Tibial nerve (tissue), 4 donors: ENCODE measurements at regions not wholly inside any gene's neighbourhood (a gene's known extent, or its start where the extent isn't known, plus 50 kb on each side); places are given as distances from the start of the nearest gene placed in this dataset.
A peak's percentile ranks its signal among the peaks of the same experiment; 100 is the strongest.

Source experiments
- DNase-seq, 2 donors: peaks; one replicate each; pipeline ENCODE4 v3.0.0-alpha.2; 2019; ENCODE audit warnings: low spot score in 2 of 2
- H3K27ac ChIP-seq, 4 donors: fragments of 200-600 bp; sonication (generic) in 3 of 4; one replicate each; pipeline ENCODE4 v1.5.1; 2017 to 2019; ENCODE audit warnings: mild to moderate bottlenecking in 1 of 4
- H3K27me3 ChIP-seq, 2 donors: fragments of 200-600 bp; sonication (generic) in 1 of 2; one replicate each; pipeline versions ENCODE4 v1.5.1 to v1.6.0; 2017 to 2019
- H3K36me3 ChIP-seq, 3 donors: fragments of 200-600 bp; sonication (generic); one replicate each; pipeline ENCODE4 v1.5.1; 2018 to 2019
- H3K4me1 ChIP-seq, 4 donors: fragments of 200-600 bp; sonication (generic) in 3 of 4; one replicate each; pipeline ENCODE4 v1.5.1; 2017 to 2019
- H3K4me3 ChIP-seq, 4 donors: fragments of 200-600 bp; sonication (generic) in 3 of 4; one replicate each; pipeline ENCODE4 v1.5.1; 2017 to 2019; ENCODE audit warnings: mild to moderate bottlenecking in 1 of 4, moderate library complexity in 1 of 4
- H3K9me3 ChIP-seq, 4 donors: fragments of 200-600 bp; sonication (generic) in 3 of 4; one replicate each; pipeline ENCODE4 v1.5.1; 2017 to 2019
- EP300 ChIP-seq, 2 donors: sonication (generic); formaldehyde crosslinking; IDR thresholded peaks; one replicate each; pipeline ENCODE4 v1.6.1; 2017; ENCODE audit warnings: antibody characterized with exemption in 2 of 2, mild to moderate bottlenecking in 1 of 2
- POLR2A ChIP-seq, 2 donors: fragments of 450-650 bp; IDR thresholded peaks; one replicate each; pipeline ENCODE4 v1.6.1; 2017; ENCODE audit warnings: antibody characterized with exemption in 2 of 2, mild to moderate bottlenecking in 2 of 2, moderate library complexity in 2 of 2
- WGBS, 2 donors: methylation state at CpG; one replicate each; pipeline ENCODE4 v1.1.5; 2018; 5-methylcytosine and 5-hydroxymethylcytosine counted together
- TF ChIP-seq, protein P1 (sequence below), 5 experiments: fragments of 200-600 bp in 3 of 5; fragments of 450-650 bp in 2 of 5; sonication (generic) in 3 of 5; IDR thresholded peaks; one replicate each; pipeline ENCODE4 v1.5.1; 2016 to 2019; ENCODE audit warnings: antibody characterized with exemption in 5 of 5, mild to moderate bottlenecking in 3 of 5, moderate library complexity in 2 of 5

DNA sequence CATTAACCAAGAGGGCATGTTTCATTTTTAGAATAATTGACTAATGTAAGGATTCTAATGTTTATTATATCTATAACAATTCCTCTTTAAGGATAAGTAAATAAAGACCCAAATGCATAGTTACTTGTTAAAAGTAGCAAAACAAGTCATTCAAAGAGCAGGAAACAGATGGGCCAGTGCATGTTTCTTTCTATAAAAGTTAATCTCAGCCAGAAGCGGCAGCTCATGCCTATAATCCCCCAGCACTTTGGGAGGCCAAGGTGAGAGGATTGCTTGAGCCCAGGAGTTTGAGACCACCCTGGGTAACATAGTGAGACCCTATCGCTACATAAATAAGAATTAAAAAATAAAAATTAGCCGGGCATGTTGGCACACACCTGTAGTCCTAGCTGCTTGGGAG, 391.0 kb upstream of the RGS6 start:
- TF ChIP-seq, protein P1, sequence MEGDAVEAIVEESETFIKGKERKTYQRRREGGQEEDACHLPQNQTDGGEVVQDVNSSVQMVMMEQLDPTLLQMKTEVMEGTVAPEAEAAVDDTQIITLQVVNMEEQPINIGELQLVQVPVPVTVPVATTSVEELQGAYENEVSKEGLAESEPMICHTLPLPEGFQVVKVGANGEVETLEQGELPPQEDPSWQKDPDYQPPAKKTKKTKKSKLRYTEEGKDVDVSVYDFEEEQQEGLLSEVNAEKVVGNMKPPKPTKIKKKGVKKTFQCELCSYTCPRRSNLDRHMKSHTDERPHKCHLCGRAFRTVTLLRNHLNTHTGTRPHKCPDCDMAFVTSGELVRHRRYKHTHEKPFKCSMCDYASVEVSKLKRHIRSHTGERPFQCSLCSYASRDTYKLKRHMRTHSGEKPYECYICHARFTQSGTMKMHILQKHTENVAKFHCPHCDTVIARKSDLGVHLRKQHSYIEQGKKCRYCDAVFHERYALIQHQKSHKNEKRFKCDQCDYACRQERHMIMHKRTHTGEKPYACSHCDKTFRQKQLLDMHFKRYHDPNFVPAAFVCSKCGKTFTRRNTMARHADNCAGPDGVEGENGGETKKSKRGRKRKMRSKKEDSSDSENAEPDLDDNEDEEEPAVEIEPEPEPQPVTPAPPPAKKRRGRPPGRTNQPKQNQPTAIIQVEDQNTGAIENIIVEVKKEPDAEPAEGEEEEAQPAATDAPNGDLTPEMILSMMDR (IDR thresholded peaks at IDR 0.05): no peak
- TF ChIP-seq EP300 (IDR thresholded peaks at IDR 0.05) (no peak), POLR2A (IDR thresholded peaks at IDR 0.05) (no peak)
- H3K4me1 ChIP-seq: peaks cover 0 to 48% (median 21%) of the 10 kb centered on the region in 4 donors
- DNase-seq: no peak
- no peaks in the 10 kb centered on the region for H3K9me3 ChIP-seq
- H3K27me3 ChIP-seq: no peaks in the 10 kb centered on the region
- H3K4me3 ChIP-seq: no peak overlapping the region
- 89 to 94% methylated on average over 3 of the region's 3 CpGs for WGBS, 2 donors
- H3K27ac ChIP-seq: peak overlapping the region in 1 of 4 donors; percentile 72
- H3K36me3 ChIP-seq: no peaks in the 10 kb centered on the region

DNA sequence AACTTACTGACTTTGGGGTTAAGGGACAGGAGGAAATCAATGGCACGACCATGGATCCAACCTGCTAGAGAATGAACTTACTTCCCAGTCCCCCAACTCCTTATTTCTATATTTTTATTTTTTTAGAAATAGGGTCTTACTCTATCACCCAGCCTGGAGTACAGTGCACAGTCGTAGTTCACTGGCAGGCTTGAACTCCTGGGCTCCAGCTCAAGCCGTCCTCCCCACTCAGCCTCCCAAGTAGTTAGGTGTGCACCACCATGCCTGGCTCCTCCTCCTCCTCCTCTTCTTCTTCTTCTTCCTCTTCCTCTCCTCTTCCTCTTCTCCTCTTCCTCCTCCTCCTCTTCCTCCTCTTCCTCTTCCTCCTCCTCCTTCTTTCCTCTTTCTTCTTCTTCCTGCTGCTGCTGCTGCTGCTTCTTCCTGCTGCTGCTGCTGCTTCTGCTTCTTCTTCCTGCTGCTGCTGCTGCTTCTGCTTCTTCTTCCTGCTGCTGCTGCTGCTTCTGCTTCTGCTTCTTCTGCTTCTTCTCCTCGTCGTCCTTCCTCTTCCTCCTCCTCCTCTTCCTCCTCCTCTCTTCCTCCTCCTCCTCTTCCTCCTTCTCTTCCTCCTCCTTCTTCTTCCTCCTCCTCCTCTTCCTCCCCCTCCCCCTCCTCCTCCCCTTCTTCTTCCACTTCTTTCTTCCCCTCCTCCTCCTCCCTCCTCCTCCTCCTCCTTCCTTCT, 390.1 kb upstream of the RGS6 start:
- Histone ChIP-seq H3K27me3 (no peaks in the 10 kb centered on the region), H3K27ac (no peak overlapping the region), H3K36me3 (no peaks in the 10 kb centered on the region), H3K9me3 (no peaks in the 10 kb centered on the region), H3K4me3 (no peak overlapping the region), H3K4me1 (peaks cover 0 to 40% (median 21%) of the 10 kb centered on the region in 4 donors)
- WGBS, 2 donors: 80 to 87% methylated on average over 5 of the region's 5 CpGs
- no peak for TF ChIP-seq EP300 (IDR thresholded peaks at IDR 0.05)
- TF ChIP-seq POLR2A (IDR thresholded peaks at IDR 0.05): no peak
- TF ChIP-seq, protein P1 (IDR thresholded peaks at IDR 0.05): no peak
- DNase-seq: no peak

DNA sequence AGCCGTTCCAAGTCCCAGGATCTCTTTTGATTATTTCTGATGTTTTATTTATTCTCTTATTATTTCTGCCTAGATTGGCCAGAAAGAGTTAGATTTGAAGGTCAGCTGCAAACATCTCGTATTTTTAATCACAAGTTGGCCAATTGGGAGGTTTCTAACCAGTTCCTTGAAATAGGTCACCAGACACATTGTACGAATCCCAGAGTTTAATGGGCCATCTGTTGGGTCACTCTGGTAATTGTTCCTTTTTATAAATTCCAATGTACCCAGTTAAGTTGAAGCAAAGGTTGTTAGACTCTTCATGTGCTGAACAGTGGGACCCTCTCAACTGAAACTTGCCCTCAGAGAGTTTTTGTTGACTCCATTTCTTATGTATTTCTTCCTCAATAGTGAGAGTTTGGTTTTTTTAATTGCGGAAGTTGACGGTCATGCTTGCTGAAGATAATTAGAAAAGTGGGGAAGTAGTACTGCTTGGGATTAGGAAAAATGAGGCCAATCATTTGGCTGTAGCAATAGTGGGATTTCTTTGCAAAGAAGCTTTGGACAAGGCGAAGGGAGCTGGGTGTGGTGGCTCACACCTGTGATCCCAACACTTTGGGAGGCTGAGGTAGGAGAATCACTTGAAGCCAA, 382.7 kb upstream of the RGS6 start:
- Histone ChIP-seq H3K4me3 (no peak overlapping the region), H3K27me3 (no peaks in the 10 kb centered on the region), H3K9me3 (no peaks in the 10 kb centered on the region), H3K4me1 (peaks cover 0 to 5% (median 2%) of the 10 kb centered on the region in 4 donors), H3K36me3 (no peaks in the 10 kb centered on the region), H3K27ac (no peak overlapping the region)
- no peak for DNase-seq
- 93 to 94% methylated on average over 6 of the region's 6 CpGs for WGBS, 2 donors
- TF ChIP-seq EP300 (IDR thresholded peaks at IDR 0.05) (no peak), POLR2A (IDR thresholded peaks at IDR 0.05) (no peak)
- TF ChIP-seq, protein P1 (IDR thresholded peaks at IDR 0.05): no peak

DNA sequence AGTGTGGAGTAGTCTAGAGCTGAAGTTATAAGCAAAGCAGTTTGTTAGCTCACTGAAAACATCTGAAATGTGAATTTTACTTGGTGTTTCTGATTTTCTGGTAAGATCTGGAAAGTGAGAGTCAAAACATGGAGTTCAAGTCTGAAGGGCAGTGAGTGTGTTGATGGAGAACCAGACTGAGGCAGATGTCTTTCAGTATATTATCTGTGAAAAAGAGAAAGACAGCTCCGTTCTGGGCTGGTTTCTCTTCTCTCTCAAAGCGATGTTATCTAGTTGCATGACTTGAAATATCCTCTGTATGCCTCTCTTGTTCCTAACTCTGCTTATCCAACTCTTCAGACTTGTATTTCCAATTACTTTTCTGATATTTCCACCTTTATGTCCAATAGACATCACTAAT, 381.9 kb upstream of the RGS6 start:
- WGBS, 2 donors: 90 to 95% methylated on average over 2 of the region's 2 CpGs
- Histone ChIP-seq H3K27me3 (no peaks in the 10 kb centered on the region), H3K9me3 (peaks cover 0 to 4% (median 0%) of the 10 kb centered on the region in 4 donors), H3K4me1 (peaks cover 0 to 7% (median 2%) of the 10 kb centered on the region in 4 donors), H3K36me3 (no peaks in the 10 kb centered on the region), H3K4me3 (no peak overlapping the region), H3K27ac (no peak overlapping the region)
- no peak for DNase-seq
- no peak for TF ChIP-seq POLR2A (IDR thresholded peaks at IDR 0.05)
- TF ChIP-seq, protein P1 (IDR thresholded peaks at IDR 0.05): no peak
- no peak for TF ChIP-seq EP300 (IDR thresholded peaks at IDR 0.05)

DNA sequence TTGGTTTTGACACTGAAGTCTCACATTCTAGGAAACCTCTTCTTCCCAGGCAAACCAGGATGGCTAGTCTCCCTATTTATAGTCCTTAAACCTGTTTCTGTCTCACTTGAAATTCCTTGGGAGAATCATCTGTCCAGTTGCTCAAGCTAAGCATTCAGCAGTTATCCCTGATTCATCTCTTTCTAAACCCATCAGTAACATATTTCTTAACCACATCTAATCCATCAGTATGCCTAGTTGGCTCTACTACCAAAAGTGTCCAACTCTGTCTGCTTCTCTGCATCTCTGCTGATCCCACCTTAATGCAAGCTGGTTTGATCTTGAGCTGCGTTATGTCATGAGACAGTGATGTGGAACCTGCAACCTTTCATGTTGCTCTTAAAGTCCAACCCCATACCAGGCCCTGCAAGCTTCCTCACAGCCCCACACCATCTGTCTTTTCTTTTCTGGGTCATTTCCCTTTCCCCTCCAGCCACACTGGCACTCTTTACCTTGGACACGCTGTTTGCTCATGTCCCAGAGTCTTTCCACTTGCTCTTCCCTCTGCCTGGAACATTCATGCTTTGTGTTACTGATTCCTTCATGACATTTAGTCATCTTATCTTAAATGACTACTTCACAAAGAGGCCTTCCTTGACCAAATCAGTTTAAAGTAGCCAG, 380.8 kb upstream of the RGS6 start:
- Histone ChIP-seq H3K27ac (no peak overlapping the region), H3K4me1 (peaks cover 0 to 7% (median 2%) of the 10 kb centered on the region in 4 donors), H3K36me3 (no peaks in the 10 kb centered on the region), H3K4me3 (no peak overlapping the region), H3K9me3 (peaks cover 0 to 4% (median 0%) of the 10 kb centered on the region in 4 donors), H3K27me3 (no peaks in the 10 kb centered on the region)
- no peak for DNase-seq
- no peak for TF ChIP-seq POLR2A (IDR thresholded peaks at IDR 0.05)
- no peak for TF ChIP-seq EP300 (IDR thresholded peaks at IDR 0.05)
- TF ChIP-seq, protein P1 (IDR thresholded peaks at IDR 0.05): no peak
- WGBS, 2 donors: 93 to 99% methylated on average over 2 of the region's 2 CpGs
